ENCODE measurements at regions not wholly inside any gene's neighbourhood (a gene's known extent, or its start where the extent isn't known, plus 50 kb on each side); places are given as distances from the start of the nearest gene placed in this dataset.

- H3K27ac ChIP-seq, result no peak overlapping the region
- intact Hi-C loops (cut with DNase I), result no loop called here
- H3K9me3 ChIP-seq, result peaks cover 0 to 3% (median 0%) of the 10 kb centered on the region in 4 donors
- 54 to 58% methylated on average over 3 of the region's 3 CpGs for WGBS, 2 donors
- no peak for TF ChIP-seq CTCF (IDR thresholded peaks at IDR 0.05)
- FAIRE-seq, result no peak
- H3K4me3 ChIP-seq, result no peak overlapping the region
- H3K4me1 ChIP-seq, result peaks cover 0 to 9% (median 0%) of the 10 kb centered on the region in 3 donors
- no peaks in the 10 kb centered on the region for H3K27me3 ChIP-seq
- DNase-seq, result no peak
- H3K36me3 ChIP-seq, result no peaks in the 10 kb centered on the region
- no peak for ATAC-seq
Observed at GRCh38 chr10:6361869-6362268, 159.1 kb downstream of the PFKFB3 start.

GRCh38 chr10:6362879-6363278 lies 160.1 kb downstream of the PFKFB3 start:
- no peaks in the 10 kb centered on the region for H3K27me3 ChIP-seq
- no peak for TF ChIP-seq CTCF (IDR thresholded peaks at IDR 0.05)
- H3K4me1 ChIP-seq, result peaks cover 0 to 9% (median 0%) of the 10 kb centered on the region in 3 donors
- no peaks in the 10 kb centered on the region for H3K36me3 ChIP-seq
- H3K27ac ChIP-seq, result no peak overlapping the region
- FAIRE-seq, result no peak
- H3K9me3 ChIP-seq, result peaks cover 0 to 3% (median 0%) of the 10 kb centered on the region in 4 donors
- intact Hi-C loops (cut with DNase I), result no loop called here
- no peak overlapping the region for H3K4me3 ChIP-seq
- ATAC-seq, result no peak
- no peak for DNase-seq

GRCh38 chr10:6363511-6363910 lies 160.8 kb downstream of the PFKFB3 start:
- no peaks in the 10 kb centered on the region for H3K36me3 ChIP-seq
- intact Hi-C loops (cut with DNase I), result no loop called here
- 0 to 95% methylated on average over 1 of the region's 1 CpG for WGBS, 2 donors
- H3K4me3 ChIP-seq, result no peak overlapping the region
- DNase-seq, result no peak
- no peak overlapping the region for H3K27ac ChIP-seq
- H3K4me1 ChIP-seq, result peaks cover 0 to 9% (median 0%) of the 10 kb centered on the region in 3 donors
- no peak for FAIRE-seq
- peaks cover 0 to 3% (median 0%) of the 10 kb centered on the region in 4 donors for H3K9me3 ChIP-seq
- TF ChIP-seq CTCF (IDR thresholded peaks at IDR 0.05), result no peak
- no peaks in the 10 kb centered on the region for H3K27me3 ChIP-seq
- no peak for ATAC-seq

GRCh38 chr10:6364283-6364682 lies 161.6 kb downstream of the PFKFB3 start:
- H3K36me3 ChIP-seq, result no peaks in the 10 kb centered on the region
- FAIRE-seq (no peak), DNase-seq (no peak), ATAC-seq (no peak)
- H3K4me1 ChIP-seq, result peaks cover 0 to 9% (median 0%) of the 10 kb centered on the region in 3 donors
- WGBS, 2 donors, result 93 to 94% methylated on average over 2 of the region's 2 CpGs
- H3K27ac ChIP-seq, result no peak overlapping the region
- H3K27me3 ChIP-seq, result no peaks in the 10 kb centered on the region
- H3K4me3 ChIP-seq, result no peak overlapping the region
- peaks cover 0 to 3% (median 0%) of the 10 kb centered on the region in 4 donors for H3K9me3 ChIP-seq
- intact Hi-C loops (cut with DNase I), result no loop called here
- TF ChIP-seq CTCF (IDR thresholded peaks at IDR 0.05), result no peak

- Histone ChIP-seq H3K36me3 (no peaks in the 10 kb centered on the region), H3K9me3 (peaks cover 0 to 3% (median 0%) of the 10 kb centered on the region in 4 donors), H3K4me3 (no peak overlapping the region), H3K27me3 (no peaks in the 10 kb centered on the region), H3K27ac (no peak overlapping the region), H3K4me1 (peaks cover 0 to 9% (median 0%) of the 10 kb centered on the region in 3 donors)
- intact Hi-C loops (cut with DNase I), result no loop called here
- TF ChIP-seq CTCF (IDR thresholded peaks at IDR 0.05), result no peak
- DNase-seq (no peak), FAIRE-seq (no peak), ATAC-seq (peak in 1 of 4 donors; percentile 46)
- WGBS, 2 donors, result 38 to 47% methylated on average over 3 of the region's 3 CpGs
Observed at GRCh38 chr10:6364893-6365292, 162.2 kb downstream of the PFKFB3 start.
